GM12865 (cell line): ENCODE measurements at regions not wholly inside any gene's neighbourhood (a gene's known extent, or its start where the extent isn't known, plus 50 kb on each side); places are given as distances from the start of the nearest gene placed in this dataset.

Experiments used
- DNase-seq: peaks from one replicate; pipeline ENCODE4 v3.0.0; 2010; ENCODE audit warnings: low read depth
- H3K4me3 ChIP-seq: 2 replicates; pipeline ENCODE4 v1.5.1; 2011; ENCODE audit warnings: mild to moderate bottlenecking, low read depth, low read length, control low read depth
- TF ChIP-seq, protein P1 (sequence below): IDR thresholded peaks from 2 replicates; pipeline ENCODE4 v1.5.1; 2011; ENCODE audit warnings: low read length, control low read depth, low read depth, inconsistent platforms; ENCODE audit not compliant: insufficient read depth; ENCODE audit errors: missing control alignments

DNA sequence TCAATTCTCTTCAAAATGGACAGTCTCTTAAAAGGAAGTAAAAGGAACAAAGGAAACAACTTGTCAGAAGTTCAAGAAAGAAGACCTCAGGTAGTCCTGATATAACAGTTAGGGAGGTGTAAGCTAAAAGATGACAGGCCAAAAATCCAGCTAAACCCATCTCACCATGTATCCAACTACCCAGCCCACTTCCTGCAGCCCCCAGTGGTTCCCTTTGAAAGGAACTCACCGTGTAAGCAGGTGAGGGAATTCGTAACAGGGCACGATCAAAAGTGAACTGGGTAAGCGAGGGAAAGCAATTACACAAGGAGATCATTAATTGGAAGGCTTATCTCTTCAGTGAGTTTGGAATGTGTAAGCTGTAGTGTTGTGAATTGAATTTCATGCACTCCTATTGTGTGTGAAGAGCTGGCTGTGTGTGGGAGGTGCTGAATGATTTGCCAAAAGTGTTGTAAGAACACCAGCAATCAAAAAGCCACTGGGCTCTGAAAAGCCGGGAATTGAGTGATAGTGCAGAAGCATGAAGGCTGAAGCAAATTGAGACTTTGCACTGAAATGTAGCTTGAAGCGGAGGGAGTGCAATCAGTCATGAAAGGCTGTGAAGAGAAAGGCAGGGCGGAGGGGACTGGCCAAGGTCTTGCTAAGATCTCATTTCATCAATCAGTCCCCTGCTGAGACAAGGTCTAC is 914.2 kb upstream of the LCORL start:
- DNase-seq = no peak
- TF ChIP-seq, protein P1, sequence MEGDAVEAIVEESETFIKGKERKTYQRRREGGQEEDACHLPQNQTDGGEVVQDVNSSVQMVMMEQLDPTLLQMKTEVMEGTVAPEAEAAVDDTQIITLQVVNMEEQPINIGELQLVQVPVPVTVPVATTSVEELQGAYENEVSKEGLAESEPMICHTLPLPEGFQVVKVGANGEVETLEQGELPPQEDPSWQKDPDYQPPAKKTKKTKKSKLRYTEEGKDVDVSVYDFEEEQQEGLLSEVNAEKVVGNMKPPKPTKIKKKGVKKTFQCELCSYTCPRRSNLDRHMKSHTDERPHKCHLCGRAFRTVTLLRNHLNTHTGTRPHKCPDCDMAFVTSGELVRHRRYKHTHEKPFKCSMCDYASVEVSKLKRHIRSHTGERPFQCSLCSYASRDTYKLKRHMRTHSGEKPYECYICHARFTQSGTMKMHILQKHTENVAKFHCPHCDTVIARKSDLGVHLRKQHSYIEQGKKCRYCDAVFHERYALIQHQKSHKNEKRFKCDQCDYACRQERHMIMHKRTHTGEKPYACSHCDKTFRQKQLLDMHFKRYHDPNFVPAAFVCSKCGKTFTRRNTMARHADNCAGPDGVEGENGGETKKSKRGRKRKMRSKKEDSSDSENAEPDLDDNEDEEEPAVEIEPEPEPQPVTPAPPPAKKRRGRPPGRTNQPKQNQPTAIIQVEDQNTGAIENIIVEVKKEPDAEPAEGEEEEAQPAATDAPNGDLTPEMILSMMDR = no peak
- no peak overlapping the region for H3K4me3 ChIP-seq

DNA sequence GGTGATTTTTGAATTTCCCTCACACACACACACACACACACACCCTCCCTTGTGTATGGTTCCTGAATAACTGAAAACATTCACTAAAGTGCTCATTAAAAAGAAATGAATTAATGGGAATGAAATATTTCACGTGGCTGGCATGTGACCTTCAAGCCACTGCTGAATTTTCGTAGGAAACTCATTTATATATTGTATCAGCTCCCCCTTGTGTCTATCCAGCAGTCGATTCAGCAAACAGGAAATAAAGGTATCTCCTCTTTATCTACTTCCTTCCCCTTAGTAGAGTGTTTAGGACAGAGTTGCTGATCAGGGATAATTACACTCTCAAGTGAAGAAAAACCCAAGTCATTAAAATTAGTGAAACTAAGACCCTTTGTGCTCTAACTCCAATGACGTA is 912.6 kb upstream of the LCORL start:
- TF ChIP-seq, protein P1 = no peak
- no peak overlapping the region for H3K4me3 ChIP-seq
- no peak for DNase-seq

DNA sequence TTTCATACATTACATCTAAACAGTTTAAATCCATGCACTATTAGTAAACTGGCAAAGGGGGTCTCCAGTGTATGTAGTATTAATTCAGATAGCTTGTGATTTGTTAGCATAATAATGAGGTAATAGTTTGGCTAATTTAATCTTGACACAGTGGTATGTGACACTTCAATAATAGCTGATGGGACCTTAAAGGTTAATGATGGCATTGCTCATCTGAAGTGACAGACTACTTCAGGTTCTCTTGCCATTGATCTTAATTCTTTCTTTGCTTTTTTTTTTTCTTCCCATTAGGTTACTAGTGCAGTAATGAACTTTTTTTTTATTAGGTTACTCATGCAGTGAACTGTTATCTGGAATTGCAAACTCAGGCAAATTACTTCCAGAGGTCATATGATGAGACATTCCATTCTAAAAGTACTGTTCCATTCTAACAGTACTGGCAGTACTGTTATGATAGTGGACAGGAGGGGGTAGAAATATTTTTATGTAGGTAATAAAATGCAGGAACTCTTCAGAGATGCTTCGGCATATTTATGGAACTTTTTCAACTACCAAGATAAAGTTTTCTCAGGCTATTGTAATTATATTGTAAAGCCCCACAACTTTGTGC is 911.3 kb upstream of the LCORL start:
- DNase-seq = no peak
- H3K4me3 ChIP-seq = no peak overlapping the region
- TF ChIP-seq, protein P1 = no peak

DNA sequence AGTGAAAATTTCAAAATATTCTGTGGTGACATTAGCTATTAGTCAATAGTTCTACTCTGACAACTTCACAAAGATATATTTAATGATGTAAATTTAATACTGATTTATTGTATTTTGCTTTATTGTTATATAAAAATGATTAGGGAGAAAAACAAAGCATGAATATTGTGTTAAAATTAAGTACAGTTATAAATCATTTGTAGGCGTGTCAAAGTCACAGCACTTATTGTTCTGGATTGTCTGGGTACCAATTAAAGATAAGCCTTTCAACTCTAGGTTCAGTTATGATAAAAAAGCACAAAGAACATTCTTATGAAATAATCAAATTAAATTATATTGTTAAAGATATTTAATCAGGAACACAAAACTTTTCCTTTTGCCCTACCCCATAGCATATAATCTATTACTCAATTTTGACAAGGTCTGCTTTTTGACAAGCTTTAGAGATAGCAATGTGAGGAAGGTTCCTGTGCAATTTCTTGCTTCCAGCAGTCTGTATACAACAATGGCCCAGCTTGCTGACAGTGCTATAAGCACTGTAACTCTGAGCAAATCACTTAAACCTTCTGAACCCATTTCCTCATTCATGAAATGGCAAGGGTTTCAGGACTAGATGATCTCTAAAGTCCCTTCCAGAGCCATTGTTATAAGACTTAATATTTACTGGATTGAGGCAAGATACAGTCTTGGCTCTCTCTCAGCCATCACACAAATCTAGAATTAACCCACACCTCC is 910.3 kb upstream of the LCORL start:
- DNase-seq = no peak
- TF ChIP-seq, protein P1 = no peak

DNA sequence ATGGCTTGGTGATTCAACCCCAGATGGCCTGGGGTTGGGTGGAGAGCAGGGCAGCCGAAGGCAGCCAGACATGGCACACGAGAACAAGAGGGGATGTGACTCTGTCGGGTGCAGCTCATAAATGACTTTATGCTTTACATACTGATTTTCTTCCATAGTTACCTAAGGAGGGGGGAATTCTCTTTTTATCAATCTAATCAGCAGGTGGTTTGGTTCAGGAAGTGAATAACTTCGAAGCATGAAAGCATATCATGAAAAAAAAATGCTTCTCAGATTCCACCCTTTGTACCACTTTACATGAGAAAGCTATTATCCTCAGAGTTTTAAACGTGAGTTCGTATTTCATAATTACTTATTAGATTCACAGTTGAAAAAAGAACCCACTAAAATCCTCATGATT is 908.9 kb upstream of the LCORL start:
- DNase-seq = no peak
- TF ChIP-seq, protein P1 = no peak
- no peak overlapping the region for H3K4me3 ChIP-seq

More for the DNA sequence above, 910.3 kb upstream of the LCORL start:
- H3K4me3 ChIP-seq = no peak overlapping the region

DNA sequence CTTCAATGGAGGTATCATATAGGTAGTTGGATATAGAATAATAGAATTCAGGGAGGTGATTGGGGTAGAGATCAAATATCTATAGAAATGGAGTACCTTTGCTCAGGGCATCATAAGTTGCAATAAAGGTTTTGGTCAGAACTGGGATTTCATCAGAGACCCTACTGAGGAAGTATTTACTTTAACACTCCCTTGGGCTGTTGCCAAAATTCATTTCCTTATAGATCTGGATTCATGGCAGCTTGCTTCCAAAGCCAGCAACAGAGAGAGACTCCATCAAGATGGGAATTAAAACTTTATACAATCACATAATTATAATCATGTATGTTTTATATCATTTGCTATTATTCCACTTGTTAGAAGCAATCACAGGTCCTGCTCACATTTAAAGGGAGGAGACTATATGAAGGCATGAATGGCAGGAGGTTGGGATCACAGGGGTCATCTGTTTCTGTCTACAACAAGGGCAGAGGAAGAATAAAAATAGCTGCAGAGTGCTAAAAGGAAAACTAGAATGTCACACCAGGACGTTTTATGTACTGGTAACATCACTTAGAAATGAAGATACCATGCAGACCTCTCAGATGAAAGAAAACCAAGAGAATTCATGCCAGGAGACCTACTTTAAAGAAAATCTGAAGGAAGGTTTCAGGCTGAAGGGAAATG is 902.1 kb upstream of the LCORL start:
- TF ChIP-seq, protein P1 = no peak
- DNase-seq = no peak
- H3K4me3 ChIP-seq = no peak overlapping the region
